Activated CD8-positive, alpha-beta memory T cell treated with anti-CD3 and anti-CD28 coated beads, Interleukin-2, amount 50 U/mL, for 24 hours (primary cell): ENCODE measurements at regions not wholly inside any gene's neighbourhood (a gene's known extent, or its start where the extent isn't known, plus 50 kb on each side); places are given as distances from the start of the nearest gene placed in this dataset.
"Not testable (repeated sequence)": the region's sequence is repeated elsewhere in the genome, so short reads cannot be mapped to it uniquely, and the experiment has no call there.

ENCODE experiments used
- DNase-seq: peaks from one replicate; pipeline ENCODE4 v3.0.0-alpha.2; 2020; ENCODE audit errors: extremely low read depth

DNA sequence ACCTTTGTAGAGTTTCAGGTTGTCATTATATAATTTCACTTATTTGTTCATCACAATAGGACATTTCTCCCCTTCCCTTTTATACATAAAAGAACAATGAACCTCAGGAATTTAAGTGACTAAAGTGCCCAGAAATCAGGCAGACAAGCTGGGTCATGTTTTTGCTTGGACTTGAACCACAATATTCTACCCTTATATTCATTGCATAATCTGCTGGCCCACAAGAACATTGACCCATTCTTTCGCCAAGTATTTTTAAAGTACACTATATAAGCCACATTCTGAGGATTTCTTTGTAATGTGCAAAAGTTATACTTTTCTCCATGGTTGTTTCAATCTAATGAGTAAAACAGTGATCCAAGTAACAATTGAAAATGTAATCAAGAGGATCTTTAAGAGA lies 637.5 kb upstream of the SLIT2 start:
- no peak for DNase-seq

DNA sequence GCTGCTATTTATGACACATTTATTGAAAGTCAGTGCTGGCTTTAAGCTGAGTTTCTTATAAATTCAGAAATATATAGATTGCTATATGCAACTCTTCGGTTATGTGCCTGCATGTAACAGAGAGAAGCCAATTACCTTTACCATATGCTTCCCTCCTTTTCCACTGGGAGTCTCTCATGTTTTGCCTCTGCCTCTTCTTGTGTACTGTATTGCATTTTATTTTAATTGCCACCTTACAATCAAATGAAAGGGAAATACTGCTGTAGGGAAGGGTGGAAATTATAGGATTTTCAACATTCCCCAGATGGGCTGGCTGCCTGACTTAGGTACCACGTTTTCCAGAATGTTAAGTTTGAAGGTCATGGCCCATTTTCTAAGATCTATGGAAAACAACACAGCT lies 655.4 kb upstream of the SLIT2 start:
- no peak for DNase-seq

DNA sequence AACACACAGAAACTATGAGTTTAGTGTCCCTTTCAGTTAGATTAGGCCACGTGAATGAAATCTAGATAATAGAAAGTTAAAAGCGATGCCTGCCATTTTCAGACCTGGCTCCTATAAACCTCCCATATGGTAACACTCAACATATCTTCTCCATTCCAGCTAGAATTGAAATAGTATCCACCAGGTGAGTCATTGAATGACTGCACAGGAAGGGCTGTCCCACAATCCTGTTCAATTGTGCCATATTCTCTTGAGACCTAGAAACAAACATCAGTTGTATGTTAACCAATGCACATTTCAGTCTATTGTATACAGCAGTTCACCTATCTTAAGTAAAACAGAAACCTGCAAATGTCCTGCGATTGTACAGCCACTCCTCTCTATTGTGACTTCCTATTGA lies 659.3 kb upstream of the SLIT2 start:
- DNase-seq = no peak

DNA sequence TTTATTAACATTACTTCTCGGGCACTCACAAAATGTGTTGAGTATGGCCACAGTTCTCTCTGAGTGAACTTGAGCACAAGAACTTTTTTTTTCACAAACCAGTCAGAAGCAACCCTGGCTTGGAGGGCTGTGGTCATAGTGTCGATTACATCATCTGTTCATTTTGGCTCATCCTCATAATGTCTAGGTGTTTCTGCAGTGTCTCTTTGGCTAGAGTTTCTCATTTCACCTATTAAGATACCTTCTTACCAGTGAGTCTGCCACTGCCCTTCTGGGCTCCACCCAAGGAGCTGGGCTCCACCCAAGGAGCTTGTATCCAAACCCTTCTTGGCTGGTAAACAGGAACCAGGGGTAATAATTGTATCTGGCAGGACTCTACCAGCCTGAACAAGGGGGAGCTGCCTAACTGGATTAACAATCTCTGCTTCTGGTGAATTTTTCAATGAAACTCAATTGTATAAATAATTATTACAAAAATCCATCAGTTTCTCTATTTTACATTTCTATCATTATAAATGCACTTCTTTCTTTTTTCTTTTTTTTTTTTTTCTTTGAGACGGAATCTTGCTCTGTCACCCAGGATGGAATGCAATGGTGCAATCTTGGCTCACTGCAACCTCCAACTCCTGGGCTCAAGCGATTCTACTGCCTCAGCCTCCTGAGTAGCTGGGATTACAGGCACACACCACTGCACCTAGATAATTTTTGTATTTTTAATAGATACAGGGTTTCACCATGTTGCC lies 667.7 kb upstream of the SLIT2 start:
- no peak for DNase-seq

- DNase-seq = no peak
Measured at GRCh38 chr4:19580095-19580494, 671.6 kb upstream of the SLIT2 start.

- DNase-seq = no peak
Measured at GRCh38 chr4:19579608-19580007, 672.1 kb upstream of the SLIT2 start.

DNA sequence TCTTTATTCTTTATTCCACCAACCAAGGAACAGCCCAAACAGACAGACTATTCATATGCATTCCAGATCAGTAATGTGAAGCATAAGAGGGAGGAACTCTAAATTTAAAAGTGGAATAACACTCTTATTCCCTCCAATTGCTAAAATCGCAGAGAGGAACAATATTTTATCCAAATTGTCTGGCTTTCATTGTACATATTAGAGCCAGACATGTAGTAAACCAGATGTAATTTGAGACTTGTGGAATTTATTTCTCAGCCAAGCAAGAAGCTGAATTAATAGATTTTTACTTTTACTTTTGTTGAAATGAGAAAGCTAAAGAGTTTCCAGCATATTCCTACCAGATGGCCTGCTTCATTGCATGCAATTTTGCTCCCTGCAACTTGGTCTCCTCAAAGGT lies 674.6 kb upstream of the SLIT2 start:
- no peak for DNase-seq

DNA sequence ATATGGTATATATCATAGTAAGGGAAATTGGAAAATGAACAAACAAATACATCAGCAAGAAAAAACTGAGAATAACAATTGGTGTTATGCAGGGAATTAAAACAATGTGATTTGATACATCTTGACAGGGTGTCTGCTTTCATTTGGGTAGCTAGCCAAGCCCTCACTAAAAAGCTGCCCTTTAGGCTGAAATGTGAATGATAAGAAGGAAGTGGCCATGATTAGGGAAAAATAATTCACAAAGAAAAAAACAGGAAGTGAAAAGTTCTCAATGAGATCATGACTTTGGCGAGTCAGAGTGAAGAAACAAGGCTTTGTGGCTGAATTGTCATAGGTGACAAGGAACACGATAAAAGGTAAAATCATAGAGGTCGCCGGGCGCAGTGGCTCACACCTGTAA lies 675.8 kb upstream of the SLIT2 start:
- DNase-seq = no peak

DNA sequence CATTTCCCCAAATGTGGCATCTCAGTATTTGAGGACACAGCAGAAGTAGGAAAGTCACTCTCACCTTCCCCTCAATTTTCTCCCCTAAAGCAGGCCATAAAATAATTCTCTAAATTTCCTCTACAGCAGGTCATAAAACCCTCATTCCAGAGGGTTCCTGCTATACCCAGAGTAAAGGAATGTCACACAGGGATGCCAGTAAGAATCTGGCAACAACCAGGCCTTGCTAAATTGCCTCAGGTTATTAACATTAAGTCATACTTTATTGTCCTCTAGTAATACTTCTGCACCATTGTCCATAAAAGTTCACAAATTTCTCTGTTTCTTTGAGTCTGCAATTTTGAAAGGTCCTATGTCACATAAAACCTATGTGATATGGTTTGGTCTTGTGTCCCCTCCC lies 685.7 kb upstream of the SLIT2 start:
- no peak for DNase-seq

- no peak for DNase-seq
Measured at GRCh38 chr4:19562456-19562855, 689.2 kb upstream of the SLIT2 start.

GRCh38 chr4:19557161-19557560 lies 694.5 kb upstream of the SLIT2 start:
- DNase-seq = no peak

GRCh38 chr4:19556276-19556675 lies 695.4 kb upstream of the SLIT2 start:
- not testable (repeated sequence) for DNase-seq

DNA sequence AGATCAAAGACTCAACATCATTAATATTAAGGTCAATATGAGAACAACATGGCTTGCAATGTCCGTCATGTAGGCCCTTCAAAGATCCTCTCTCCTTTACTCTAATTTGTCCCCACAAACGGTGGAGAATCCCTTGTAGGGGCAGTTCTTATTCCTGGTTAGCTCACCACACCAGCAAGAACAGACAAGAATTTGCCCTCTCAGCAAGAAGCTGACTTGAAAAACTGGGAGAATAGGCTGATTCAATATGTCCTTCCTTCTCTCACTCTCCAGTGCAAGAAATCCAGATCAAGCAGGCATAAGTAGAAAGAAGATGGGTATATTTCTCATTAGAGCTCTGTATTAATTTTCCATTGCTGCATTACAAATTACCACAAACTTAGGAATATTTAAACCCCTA lies 704.2 kb upstream of the SLIT2 start:
- no peak for DNase-seq

GRCh38 chr4:19544446-19545125 lies 707.1 kb upstream of the SLIT2 start:
- DNase-seq = no peak

DNA sequence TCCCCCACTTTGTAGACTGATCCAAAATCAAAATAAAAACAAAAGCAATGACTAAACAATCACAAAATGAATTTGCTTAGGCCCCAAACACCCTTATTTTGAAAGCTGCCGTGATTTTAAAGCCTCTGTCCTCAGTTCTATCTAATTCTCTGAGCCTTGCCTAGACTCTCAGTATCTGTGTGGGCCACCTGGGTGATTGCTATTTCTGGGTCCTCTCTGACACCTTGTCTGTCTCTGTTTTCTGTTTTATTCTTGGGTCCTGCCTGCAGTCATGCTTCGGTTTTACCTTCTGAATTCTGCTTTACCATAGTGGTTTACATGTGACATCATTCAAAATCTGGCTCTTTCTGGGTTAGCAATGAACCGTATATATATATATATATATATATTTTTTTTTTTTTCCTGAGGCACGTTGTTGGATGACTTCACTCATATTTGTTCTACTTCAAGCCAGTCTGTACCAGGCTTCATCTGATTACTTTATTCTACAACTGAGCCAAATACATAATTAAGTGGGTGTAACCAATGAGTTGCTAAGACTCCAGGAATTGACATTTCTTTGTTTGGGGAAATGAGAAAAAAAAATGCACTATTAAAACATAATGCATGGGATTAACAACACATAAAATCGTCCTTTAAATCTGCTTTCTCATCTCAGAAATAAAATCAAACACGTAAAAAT lies 710.7 kb upstream of the SLIT2 start:
- DNase-seq = no peak

GRCh38 chr4:19539201-19539600 lies 712.5 kb upstream of the SLIT2 start:
- no peak for DNase-seq

GRCh38 chr4:19534159-19534558 lies 717.5 kb upstream of the SLIT2 start:
- no peak for DNase-seq

- no peak for DNase-seq
Measured at GRCh38 chr4:19531906-19532848, 719.5 kb upstream of the SLIT2 start.

GRCh38 chr4:19523964-19524363 lies 727.7 kb upstream of the SLIT2 start:
- no peak for DNase-seq

DNA sequence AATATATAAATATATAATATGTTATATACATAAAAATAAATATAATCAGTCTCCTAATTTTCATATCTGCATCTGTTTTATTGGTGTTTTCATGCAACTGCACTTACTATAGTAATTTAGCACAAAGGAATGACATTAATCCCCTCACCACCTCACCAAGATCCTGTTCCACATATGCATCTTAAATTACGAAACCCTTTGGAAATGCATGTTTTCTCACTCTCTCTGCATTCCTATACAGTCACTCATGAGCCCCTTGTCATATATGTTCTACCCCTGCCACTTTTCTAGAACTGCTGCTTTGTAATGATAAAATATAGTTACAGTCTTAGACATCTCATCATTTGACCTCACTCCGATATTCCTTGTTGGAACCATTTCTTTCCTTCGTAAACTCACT lies 728.7 kb upstream of the SLIT2 start:
- DNase-seq = no peak

- DNase-seq = no peak
Measured at GRCh38 chr4:19520939-19521520, 730.7 kb upstream of the SLIT2 start.
